NCI-H2227 treated with DMSO at 0.1 percent for 48 hours (cell line): ENCODE measurements at regions not wholly inside any gene's neighbourhood (a gene's known extent, or its start where the extent isn't known, plus 50 kb on each side); places are given as distances from the start of the nearest gene placed in this dataset.

Source experiments
- DNase-seq: peaks from one replicate; lab custom pipeline; 2025; lab: John Stamatoyannopoulos, UW

DNA sequence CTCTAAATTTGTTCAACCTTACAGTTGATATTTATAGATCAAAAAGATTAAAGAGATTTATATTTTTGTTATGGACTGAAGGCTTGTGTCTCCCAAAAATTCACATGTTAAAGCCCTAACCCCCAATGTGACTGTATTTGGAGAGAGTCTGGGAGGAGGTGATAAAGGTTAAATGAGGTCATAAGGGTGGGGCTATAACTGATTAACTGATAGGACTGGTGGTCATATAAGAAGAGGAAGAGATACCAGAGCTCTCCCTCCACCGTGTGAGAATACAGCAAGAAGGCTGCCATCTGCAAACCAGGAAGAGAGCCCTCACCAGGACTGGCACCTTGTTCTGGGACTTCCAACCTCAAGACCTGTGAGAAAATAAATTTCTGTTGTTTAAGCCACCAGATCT, 264.3 kb downstream of the ENC1 start:
- DNase-seq, result no peak

DNA sequence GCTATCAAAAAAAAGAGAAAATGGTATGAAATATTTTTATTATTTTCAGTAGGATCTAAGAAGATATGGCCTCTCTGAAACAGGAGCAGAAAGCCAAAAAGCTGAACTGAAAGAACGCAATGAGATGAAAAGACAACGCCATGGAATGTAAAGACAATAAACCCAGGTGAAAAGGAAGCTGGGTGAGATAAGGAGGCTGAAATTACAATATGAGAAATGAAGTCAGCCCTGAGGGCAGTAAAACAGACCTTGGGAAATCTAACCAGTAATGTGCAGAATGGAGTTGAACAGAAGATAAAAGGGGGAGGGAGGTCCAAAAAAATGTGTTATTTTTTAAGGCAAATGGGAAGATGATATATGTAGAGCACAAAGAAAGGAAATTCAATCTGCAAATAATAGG, 265.3 kb downstream of the ENC1 start:
- DNase-seq, result no peak

DNA sequence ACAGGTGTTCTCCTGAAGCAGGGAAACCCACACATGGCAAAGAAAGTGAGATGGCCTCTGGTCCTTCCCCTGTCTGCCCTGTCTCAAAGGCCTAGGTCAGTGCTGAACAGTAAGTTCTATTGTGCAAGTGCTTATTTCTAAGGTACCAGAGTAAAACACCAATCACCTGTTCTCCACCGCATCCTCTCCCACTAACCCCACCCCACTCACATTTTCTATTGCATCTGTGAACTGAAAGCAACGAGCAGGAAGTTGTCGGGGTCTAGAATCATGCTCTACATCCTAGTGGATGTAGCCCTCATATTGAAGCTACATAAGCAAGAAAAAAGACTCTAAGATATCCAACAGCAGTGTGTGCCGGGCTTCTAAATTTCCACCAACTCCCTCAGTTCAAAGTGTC, 265.9 kb downstream of the ENC1 start:
- DNase-seq, result no peak

DNA sequence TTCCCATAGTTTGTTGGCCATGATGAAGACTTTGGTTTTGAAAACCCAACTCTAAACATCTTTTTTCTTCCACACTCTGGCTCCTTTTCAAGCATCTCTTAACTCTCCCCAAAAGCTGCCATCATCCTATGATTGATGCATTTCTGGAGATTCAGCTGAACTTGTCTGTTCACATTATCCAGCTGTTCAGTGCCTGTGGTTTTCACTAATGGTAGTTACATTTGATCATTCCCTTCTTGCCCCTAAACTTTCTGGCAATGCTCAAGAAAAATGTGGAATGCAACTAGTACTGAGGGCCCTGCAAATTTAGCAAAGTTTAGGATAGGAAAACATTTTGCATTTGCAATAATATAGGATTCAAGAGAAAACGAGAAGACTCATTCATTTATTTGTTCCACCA, 267.5 kb downstream of the ENC1 start:
- no peak for DNase-seq

DNA sequence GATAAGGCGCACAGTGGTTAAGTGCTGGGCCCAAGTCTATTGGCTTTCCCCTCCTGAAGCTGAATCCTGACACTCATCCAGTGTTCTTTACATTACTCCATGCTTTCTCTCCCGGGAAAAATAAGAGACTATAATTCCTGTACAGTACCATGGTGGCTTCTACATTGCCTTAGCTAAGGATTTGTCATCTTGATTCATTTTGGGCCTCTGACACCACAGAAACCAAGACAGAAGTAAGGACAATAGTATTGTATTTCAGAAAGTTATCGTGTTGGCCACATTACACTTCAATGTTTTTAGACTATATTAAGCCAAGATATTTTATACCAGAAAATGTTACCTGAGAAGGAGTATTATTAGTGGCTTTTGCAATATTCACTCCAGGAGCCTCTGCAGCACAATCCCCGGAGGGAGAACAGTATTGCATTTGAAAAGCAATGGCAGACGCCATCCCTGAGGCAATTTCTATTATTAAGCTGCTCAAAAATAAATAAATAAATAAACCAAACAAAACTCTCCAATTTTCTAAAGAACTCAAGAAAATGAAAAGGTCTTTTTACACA, 267.9 kb downstream of the ENC1 start:
- DNase-seq, result no peak

DNA sequence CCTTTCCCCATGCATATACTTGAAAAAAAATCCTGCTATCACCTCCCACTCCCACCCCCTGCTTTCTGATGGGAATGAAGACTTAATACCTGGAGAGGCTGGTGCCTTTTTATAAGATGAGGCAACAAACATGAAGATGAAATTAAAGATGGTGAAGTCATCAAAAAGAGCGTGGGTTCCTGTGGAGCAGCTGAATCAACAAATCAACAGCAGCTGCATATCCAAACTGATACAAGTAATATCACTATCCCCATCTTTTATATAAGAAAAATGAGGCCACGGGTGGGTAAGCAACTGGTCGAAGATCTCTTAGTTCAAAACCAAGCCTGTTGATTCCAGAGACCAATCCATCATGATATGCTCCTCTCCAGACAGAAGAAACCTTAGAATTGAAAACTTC, 268.5 kb downstream of the ENC1 start:
- DNase-seq, result no peak

DNA sequence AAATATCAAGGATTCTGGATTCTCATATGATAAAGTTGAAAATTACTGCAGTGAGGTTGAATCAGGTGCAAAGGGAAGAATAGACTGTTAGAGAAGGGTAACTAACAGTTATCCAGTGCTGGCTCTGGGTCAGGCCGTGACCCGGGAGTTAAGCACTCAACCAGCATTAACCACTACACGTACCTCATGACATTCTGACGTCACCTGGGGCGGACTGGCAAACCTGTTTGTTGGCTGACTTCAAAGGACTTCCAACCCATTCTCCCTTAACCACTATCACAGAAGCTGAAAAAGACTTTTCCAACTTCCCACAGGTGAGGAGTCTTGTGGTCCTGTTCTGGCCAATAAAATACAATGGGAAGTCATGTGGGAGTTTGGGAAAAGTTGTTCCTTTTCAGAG, 268.9 kb downstream of the ENC1 start:
- no peak for DNase-seq

DNA sequence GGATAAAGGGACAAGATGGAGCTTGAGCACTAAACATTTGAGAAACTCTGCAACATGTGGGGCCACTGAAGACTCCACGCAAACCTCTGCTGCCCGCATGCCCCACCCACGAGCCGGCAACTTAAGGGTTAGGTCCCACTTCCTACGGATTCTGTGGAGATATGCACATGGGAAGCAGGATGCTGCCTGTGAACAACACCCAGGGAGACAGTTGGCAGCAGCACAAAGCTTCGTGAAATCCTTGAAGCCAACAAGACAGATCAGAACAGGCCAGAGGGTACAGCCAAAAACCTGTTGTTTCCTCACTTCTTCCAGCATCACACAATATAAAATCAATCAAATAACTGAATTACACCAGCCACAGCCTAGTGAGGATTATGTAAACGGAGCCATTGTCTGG, 270.4 kb downstream of the ENC1 start:
- no peak for DNase-seq

DNA sequence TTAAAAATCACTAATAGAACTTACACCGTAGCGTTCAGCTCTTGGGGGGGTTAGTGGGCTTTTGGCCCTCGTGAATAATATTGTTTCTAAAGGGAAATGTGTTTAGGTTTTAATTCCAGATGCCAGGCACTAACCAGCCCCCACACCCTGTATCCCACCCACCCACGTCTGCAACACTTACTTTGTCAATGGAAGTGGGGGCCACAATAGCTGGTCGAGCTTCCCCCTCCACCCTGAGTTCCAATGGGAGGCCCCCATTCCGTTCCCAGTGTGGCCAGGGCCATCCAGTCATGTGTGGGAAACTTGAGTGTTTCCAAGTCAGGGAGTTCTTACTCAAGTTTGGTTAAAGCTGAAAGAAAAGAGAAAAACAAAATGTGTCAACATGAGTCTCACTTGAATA, 271.4 kb downstream of the ENC1 start:
- DNase-seq, result no peak

DNA sequence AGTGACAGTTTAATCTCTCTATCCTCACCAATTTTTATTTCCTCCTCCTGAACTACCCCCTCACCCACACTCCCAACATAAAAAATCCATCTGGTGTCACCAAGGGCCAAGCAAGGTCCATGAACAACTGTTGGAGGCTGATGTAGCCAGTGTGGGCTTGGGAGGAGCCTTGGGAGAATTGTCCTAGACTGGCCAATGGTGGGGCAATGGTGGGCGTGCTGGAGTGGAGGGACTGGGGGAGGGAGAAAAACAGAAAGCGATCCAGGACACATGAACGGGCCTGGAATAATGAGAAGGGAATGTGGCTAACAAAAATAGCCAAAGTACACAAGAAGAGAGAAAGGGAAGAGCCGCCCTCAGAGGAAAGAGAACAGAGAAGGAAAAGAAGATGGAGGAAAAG, 272.6 kb downstream of the ENC1 start:
- DNase-seq, result no peak

DNA sequence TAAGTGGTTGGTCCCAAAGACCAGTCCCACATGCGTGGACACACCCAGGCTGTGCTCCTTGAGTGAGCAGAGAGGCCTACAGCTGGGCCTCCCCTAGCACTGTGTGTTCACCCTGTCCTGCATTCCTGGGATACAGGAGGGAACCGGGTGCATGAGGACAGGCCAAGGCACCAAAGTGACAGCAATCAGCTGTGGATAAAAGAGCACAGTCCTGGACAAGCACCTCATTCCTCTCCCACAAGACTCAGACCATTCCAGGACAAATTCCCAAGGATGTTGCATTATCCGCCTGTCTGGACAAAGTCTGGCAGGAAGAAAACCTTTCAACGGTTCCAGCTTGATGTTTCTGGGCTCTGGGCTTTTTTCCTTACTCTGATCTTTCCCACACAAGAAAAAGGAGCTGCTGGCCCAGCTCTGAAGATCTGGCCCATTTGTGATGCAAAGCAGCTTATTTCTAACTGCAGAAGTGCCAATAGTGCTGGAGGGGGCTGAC, 273.2 kb downstream of the ENC1 start:
- no peak for DNase-seq

DNA sequence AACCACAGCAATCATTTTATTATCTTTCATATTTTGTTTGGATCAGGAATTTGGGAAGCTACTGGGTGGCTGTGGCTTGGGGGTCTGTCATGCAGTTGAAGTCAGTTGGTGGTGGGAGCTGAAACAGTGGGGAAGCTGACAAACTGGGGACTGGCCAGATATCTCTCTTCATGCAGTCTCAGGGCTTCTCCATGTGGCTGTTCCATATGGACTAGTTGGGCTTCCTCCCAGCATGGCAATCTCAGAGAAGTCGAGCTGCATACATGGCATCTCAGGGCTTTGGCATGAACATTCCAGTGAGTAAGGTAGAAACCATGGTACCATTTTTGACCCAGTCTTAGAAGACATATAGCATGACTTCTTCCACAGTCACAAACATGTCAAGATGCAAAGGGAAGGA, 274.8 kb downstream of the ENC1 start:
- no peak for DNase-seq

DNA sequence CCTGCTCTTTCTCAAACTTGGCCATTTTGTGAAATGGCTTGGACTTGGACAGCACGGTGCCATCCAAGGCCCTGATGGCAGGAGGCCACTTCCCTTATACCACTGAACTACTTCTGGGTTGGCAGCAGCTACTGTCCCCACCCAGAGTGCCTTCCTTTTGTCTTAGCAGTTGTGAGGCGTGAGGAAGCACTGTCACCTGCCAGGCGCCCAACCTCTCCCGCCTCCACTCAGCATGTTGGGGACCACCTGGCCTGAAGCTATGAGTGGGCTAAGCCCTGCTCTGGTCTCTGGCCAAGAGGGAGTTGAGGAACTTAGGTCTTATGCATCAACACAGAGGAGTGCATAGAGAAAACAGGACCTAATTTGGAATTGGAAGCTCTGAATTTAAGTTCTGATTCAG, 276.0 kb downstream of the ENC1 start:
- DNase-seq, result no peak

DNA sequence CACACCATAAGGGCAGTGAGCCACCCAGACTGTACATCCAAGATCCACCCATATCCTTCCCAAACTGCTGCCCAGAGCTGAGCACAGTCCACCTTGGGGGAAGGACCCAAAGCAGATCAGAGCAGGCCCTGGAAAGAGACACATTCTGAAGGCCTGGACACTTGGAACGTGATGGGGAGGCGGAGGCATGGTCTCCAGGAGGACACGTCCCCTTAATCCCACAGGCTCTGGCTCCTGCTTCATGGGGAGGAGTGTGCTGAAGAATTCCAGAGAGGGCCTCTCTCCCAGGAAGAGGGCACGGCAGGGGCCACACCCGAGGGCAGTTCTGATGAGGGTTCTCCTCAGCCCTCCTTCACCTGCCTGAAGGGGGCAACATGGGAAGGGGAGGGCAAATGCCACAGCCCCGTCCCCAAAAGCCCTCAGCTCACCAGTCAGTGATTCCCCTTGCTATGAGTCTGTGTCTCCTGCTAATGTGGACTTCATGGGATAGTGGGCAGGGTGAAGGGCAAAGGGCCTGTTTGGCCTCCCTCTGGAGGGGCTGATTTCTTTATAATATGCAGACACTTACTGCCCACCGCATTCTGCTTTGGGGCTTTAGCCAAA, 276.8 kb downstream of the ENC1 start:
- DNase-seq, result no peak

DNA sequence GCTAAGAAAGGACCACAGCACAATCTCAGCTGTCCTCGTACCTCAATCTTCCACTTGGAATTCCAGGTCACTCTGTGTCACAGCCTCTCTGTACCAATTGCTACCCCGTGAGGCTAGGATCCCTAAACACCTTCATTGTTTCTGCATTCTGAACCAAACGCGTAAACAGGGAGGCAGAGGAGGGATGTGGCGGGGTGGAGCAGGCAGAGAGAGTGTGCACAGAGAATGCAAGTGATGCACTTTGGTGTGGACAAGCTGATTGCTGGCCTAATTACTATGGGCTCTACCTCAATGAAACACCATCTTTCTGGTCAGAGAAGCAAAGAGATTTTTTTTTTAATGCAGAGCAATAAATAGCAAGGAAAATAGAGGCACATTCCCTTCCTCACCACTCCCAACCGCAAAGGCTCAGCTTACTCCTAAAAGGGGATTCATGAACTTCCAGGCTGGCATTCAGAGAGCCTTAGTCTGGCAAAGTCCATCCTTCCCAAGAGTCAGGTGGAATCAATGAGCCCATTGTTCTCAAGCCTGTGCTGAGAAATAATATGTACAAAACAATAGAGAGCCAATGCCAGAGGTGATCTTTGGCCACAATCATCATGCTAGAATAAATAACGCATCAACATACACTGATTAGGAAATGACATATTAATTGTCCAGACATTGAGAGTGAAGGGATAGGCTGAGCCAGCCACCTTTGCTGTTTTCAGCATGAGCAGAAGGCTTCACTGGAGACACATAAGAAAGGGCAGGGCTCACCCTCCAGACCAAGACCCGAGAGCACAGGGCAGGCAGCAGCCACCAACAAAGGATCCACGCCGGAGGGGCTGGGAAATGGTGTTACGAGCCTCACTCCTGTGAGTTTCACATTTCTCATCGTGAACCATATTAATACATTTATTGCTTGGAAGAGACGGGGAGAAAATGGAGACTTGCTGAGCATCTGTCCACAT, 278.8 kb downstream of the ENC1 start:
- DNase-seq, result no peak

DNA sequence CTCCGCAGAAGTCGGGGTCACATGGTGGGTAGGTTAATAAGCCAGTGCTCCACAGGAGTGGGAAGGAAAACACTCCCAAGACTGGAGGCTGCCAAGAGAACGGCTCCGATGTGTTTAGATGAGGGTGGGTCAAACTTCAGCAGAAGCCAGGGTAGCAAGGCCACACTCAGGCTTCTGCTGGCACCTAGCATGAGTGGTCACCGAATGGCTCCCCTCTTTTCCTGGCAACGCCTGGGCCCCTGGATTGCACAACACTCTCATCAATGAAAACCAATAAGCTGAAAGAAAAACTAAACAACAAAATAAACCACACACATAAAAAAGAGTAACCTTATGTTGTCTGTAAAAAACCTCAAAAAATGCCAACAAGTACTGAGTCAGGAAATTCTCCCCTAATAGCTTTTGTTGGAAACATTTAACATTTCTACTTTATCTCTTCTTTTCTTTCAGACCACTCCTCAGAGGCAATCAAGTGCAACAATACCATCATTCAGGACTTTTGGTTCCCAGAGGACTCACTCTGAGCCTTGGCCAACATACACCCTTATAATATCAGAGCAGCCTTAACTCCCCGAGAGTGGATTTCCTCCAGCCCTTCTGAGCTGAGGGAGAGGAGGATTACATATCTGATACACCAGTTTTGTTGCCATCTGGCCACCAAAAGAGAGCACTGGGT, 279.9 kb downstream of the ENC1 start:
- no peak for DNase-seq

DNA sequence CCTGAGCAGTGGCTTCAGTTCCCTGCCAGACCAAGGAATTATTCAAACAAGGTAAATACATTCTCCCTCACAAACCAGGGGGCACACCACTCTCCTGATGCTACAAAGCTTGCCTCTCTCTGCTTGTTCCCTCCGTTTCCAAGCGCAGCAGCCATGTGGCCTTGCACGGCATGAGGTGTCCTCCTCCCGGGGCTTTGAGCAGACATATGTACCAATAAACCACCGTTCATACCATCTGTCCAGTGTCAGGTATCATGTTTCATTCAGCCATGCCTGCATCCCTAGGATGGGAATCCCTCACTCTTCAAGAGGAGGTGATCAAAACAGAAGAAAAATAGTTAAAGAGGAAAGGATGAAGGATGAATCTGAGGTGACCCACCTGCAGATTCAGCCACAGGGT, 282.7 kb downstream of the ENC1 start:
- no peak for DNase-seq

DNA sequence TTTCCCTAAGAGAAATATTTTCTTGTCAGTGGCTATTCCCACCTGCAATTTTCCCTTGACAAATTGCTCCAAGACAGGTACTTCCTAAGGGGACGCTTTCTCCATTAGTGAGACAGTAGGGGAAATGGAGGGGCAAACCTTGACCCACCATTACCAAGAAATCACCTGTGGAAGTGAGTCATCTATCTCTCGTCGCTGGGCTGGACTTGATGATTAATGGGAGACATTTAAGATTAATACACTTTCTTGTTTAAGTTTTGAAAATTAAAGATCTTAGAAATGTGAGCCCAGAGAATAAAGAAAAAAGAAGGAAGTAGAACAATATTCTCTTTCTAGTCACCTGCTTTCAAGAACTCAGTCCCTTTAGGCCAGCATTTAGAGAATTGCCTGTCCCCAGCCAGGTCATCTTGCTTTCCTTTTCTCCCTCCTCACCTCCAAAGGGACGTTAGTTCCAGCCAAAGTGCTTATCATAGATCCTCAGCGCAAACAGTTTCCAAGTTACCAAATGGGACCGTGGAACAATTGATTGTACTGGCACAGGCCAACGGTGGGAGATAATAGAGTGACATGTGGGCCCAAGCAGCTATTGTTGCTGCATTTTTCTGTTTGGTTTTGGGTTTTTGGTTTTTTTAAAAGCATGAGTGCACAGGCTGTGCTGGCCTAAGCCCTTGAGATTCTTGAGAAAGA, 284.4 kb downstream of the ENC1 start:
- no peak for DNase-seq

DNA sequence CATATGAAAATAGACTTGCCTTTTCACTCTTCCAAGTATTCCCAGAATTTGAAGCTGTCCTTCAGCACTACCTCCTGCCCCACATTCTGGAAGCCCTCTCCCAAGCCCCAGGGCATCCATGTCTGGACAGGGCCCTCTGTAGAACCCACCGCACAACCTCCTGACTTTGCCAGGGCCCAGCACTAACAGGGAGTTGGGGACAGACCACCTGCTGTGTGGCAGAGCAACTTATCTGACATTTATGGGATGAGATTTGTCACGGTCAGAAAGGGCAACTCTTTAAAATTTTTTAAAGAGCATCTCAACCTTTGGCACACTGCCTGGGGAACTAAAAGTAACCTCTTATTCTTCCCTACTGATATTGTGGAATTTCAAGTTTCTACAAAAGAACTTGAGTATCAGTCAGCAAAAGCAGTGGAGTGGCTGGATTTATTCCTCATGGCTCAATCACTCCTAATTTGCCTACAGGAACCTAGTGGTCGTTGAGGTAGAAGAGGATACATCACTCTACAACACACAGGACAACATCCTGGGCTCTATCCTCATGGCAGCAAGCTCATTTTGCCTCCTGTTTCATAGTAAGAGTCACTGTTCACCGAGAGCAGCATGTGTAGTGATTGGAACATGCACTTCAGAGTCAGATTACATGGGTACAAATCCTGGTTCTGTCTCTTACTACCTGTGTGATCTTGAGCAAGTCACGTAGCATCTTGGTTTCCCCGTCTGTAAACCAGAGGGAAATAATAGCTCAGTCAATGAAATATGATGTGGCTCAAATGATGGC, 285.3 kb downstream of the ENC1 start:
- no peak for DNase-seq

DNA sequence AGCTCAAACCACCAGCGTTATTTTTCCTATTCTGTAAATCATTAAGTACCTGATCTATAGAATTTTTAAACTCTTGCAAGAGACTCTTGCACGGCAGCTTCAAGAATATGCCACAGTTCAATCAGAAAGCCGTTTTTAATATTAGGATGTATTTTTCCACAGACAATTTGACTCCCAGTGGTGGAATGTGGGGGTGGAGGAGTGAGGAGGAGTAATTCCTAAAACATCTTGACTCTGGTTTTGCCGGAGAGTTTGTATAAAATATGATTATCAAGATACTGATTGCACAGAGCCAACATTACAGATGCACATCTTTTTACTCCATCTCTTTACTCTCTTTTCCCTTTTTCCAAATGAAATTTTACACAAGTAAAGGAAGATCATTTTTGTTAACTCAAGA, 288.3 kb downstream of the ENC1 start:
- no peak for DNase-seq

DNA sequence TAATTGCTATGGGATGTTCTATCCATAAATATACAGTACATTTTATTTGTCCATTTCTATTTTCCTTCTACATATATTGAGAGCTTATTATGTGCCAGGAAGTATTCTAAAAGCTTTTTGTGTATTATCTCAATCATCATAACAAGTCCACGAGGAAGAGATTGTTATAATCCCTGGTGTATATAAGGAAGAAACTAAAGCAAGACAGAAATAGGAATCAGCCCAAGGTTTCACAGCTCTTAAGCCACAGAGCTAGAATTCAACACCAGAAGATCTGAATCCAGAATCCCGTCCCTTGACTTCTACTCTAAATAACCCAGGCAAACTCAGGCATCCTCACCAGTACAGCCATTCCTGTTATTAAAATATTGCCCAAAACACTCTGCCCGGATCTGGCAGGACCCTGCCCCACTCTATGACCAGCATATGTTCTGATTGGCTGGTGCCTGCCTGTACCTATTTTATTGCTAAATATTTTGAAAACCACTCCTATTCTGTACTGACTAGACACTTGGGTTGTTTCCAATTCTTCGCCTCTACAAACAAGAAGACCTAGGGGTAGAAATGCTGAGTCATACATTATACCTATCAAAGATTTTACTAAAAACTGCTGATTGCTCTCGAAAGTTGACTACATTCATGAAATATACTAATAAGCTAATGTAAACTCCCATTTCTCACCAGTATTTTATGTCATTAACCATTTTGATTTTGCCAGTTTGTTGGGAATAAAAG, 297.4 kb downstream of the ENC1 start:
- no peak for DNase-seq
